ENCODE measurements at regions not wholly inside any gene's neighbourhood (a gene's known extent, or its start where the extent isn't known, plus 50 kb on each side); places are given as distances from the start of the nearest gene placed in this dataset.

GRCh38 chr7:130896898-130897514, 163.0 kb upstream of the KLF14 start:
- DNase-seq (ENCODE audit: low read depth in 2 of 2) = peak; percentile 81 to 90
- no peak overlapping the region for H2AFZ ChIP-seq (ENCODE audit: low read length)

GRCh38 chr7:130897515-130898419, 163.8 kb upstream of the KLF14 start:
- H3K4me3 ChIP-seq (replicated peaks in 1 of 4; ENCODE audit: control extremely low read depth in 1 of 4, insufficient read depth in 1 of 4, low read depth in 3 of 4, low read length in 4 of 4) = no peak overlapping the region
- peaks cover 98% of the 10 kb centered on the region for H3K79me2 ChIP-seq (ENCODE audit: control insufficient read depth, insufficient read depth, low read length)
- H3K9ac ChIP-seq (ENCODE audit: insufficient read depth, low read length) = no peak overlapping the region
- peaks cover 41% of the 10 kb centered on the region for H3K36me3 ChIP-seq (ENCODE audit: control insufficient read depth, insufficient read depth, low read length)
- H3K9me3 ChIP-seq (ENCODE audit: control insufficient read depth, insufficient read depth, low read depth, low read length) = no peaks in the 10 kb centered on the region
- H4K20me1 ChIP-seq (ENCODE audit: control insufficient read depth, extremely low read depth, insufficient read depth, low read length) = peaks cover 3% of the 10 kb centered on the region
- H2AFZ ChIP-seq (ENCODE audit: low read length) = no peak overlapping the region
- H3K4me2 ChIP-seq (ENCODE audit: extremely low read depth, insufficient read depth, low read length) = peak overlapping the region; percentile 11
- no peaks in the 10 kb centered on the region for H3K27me3 ChIP-seq (ENCODE audit: control insufficient read depth, insufficient read depth, low read length)
- no peak for DNase-seq (ENCODE audit: low read depth in 2 of 2)
- no peak for TF ChIP-seq CTCF (conservative IDR thresholded peaks at IDR 0.05 in 1 of 2, IDR thresholded peaks at IDR 0.05 in 1 of 2; ENCODE audit: low read depth in 1 of 2, low read length in 2 of 2)
- no peak for TF ChIP-seq EZH2 (IDR thresholded peaks at IDR 0.05; ENCODE audit: low read length, missing control alignments)
- peaks cover 60% of the 10 kb centered on the region for H3K4me1 ChIP-seq (ENCODE audit: control insufficient read depth, extremely low read depth, insufficient read depth, low read length)
- peak overlapping the region; percentile 55 for H3K27ac ChIP-seq (ENCODE audit: insufficient read depth, low read length)

More at GRCh38 chr7:130896898-130897514, 163.0 kb upstream of the KLF14 start:
- H3K4me2 ChIP-seq (ENCODE audit: extremely low read depth, insufficient read depth, low read length) = peak overlapping the region; percentile 11
- peak overlapping the region; percentile 55 for H3K27ac ChIP-seq (ENCODE audit: insufficient read depth, low read length)
- peaks cover 38% of the 10 kb centered on the region for H3K36me3 ChIP-seq (ENCODE audit: control insufficient read depth, insufficient read depth, low read length)
- no peaks in the 10 kb centered on the region for H3K9me3 ChIP-seq (ENCODE audit: control insufficient read depth, insufficient read depth, low read depth, low read length)
- no peak overlapping the region for H3K9ac ChIP-seq (ENCODE audit: insufficient read depth, low read length)
- peaks cover 96% of the 10 kb centered on the region for H3K79me2 ChIP-seq (ENCODE audit: control insufficient read depth, insufficient read depth, low read length)
- TF ChIP-seq CTCF (conservative IDR thresholded peaks at IDR 0.05 in 1 of 2, IDR thresholded peaks at IDR 0.05 in 1 of 2; ENCODE audit: low read depth in 1 of 2, low read length in 2 of 2) (peak; percentile 69 to 91), EZH2 (IDR thresholded peaks at IDR 0.05; ENCODE audit: low read length, missing control alignments) (no peak)
- no peak overlapping the region for H3K4me3 ChIP-seq (replicated peaks in 1 of 4; ENCODE audit: control extremely low read depth in 1 of 4, insufficient read depth in 1 of 4, low read depth in 3 of 4, low read length in 4 of 4)
- no peaks in the 10 kb centered on the region for H3K27me3 ChIP-seq (ENCODE audit: control insufficient read depth, insufficient read depth, low read length)
- H4K20me1 ChIP-seq (ENCODE audit: control insufficient read depth, extremely low read depth, insufficient read depth, low read length) = peaks cover 3% of the 10 kb centered on the region
- peaks cover 53% of the 10 kb centered on the region for H3K4me1 ChIP-seq (ENCODE audit: control insufficient read depth, extremely low read depth, insufficient read depth, low read length)

- Histone ChIP-seq H3K4me1 (ENCODE audit: control insufficient read depth, extremely low read depth, insufficient read depth, low read length) (peaks cover 61% of the 10 kb centered on the region), H3K9ac (ENCODE audit: insufficient read depth, low read length) (no peak overlapping the region), H3K9me3 (ENCODE audit: control insufficient read depth, insufficient read depth, low read depth, low read length) (no peaks in the 10 kb centered on the region), H3K4me3 (replicated peaks in 1 of 4; ENCODE audit: control extremely low read depth in 1 of 4, insufficient read depth in 1 of 4, low read depth in 3 of 4, low read length in 4 of 4) (no peak overlapping the region), H2AFZ (ENCODE audit: low read length) (no peak overlapping the region), H3K36me3 (ENCODE audit: control insufficient read depth, insufficient read depth, low read length) (peaks cover 44% of the 10 kb centered on the region), H3K4me2 (ENCODE audit: extremely low read depth, insufficient read depth, low read length) (no peak overlapping the region), H3K79me2 (ENCODE audit: control insufficient read depth, insufficient read depth, low read length) (peaks cover 99% of the 10 kb centered on the region), H3K27me3 (ENCODE audit: control insufficient read depth, insufficient read depth, low read length) (no peaks in the 10 kb centered on the region), H4K20me1 (ENCODE audit: control insufficient read depth, extremely low read depth, insufficient read depth, low read length) (peaks cover 3% of the 10 kb centered on the region), H3K27ac (ENCODE audit: insufficient read depth, low read length) (peak overlapping the region; percentile 6)
- TF ChIP-seq EZH2 (IDR thresholded peaks at IDR 0.05; ENCODE audit: low read length, missing control alignments) (no peak), CTCF (conservative IDR thresholded peaks at IDR 0.05 in 1 of 2, IDR thresholded peaks at IDR 0.05 in 1 of 2; ENCODE audit: low read depth in 1 of 2, low read length in 2 of 2) (no peak)
- DNase-seq (ENCODE audit: low read depth in 2 of 2) = no peak
These were observed 165.1 kb upstream of the KLF14 start for GRCh38 chr7:130899071-130899560.
